GM21717 (cell line): ENCODE measurements at regions not wholly inside any gene's neighbourhood (a gene's known extent, or its start where the extent isn't known, plus 50 kb on each side); places are given as distances from the start of the nearest gene placed in this dataset.
"Not testable (repeated sequence)": the region's sequence is repeated elsewhere in the genome, so short reads cannot be mapped to it uniquely, and the experiment has no call there.

Experiments used
- ATAC-seq: cut with Tn5 transposase; IDR thresholded peaks from one replicate; pipeline ENCODE4 v1.9.1; 2021; ENCODE audit warnings: mild to moderate bottlenecking, moderate library complexity; ENCODE audit not compliant: unreplicated experiment

GRCh38 chr1:5603353-5604104 is 388.7 kb downstream of the NPHP4 start:
- no peak for ATAC-seq

- ATAC-seq = not testable (repeated sequence)
Observed at GRCh38 chr1:5602718-5603117, 389.5 kb downstream of the NPHP4 start.

- ATAC-seq = no peak
Observed at GRCh38 chr1:5601516-5601915, 390.7 kb downstream of the NPHP4 start.

- ATAC-seq = no peak
Observed at GRCh38 chr1:5599541-5599940, 392.7 kb downstream of the NPHP4 start.

GRCh38 chr1:5598824-5599395 is 393.3 kb downstream of the NPHP4 start:
- ATAC-seq = no peak

GRCh38 chr1:5597991-5598823 is 394.0 kb downstream of the NPHP4 start:
- no peak for ATAC-seq

GRCh38 chr1:5597171-5597850 is 394.9 kb downstream of the NPHP4 start:
- no peak for ATAC-seq

- ATAC-seq = no peak
Observed at GRCh38 chr1:5596651-5597050, 395.6 kb downstream of the NPHP4 start.

GRCh38 chr1:5595531-5596170 is 396.6 kb downstream of the NPHP4 start:
- no peak for ATAC-seq

- no peak for ATAC-seq
Observed at GRCh38 chr1:5594056-5594956, 397.9 kb downstream of the NPHP4 start.

- ATAC-seq = no peak
Observed at GRCh38 chr1:5590717-5591116, 401.5 kb downstream of the NPHP4 start.

GRCh38 chr1:5586629-5587028 is 405.6 kb downstream of the NPHP4 start:
- no peak for ATAC-seq

- ATAC-seq = no peak
Observed at GRCh38 chr1:5585256-5585655, 407.0 kb downstream of the NPHP4 start.

- ATAC-seq = no peak
Observed at GRCh38 chr1:5580926-5581325, 411.3 kb downstream of the NPHP4 start.

GRCh38 chr1:5579966-5580365 is 412.3 kb downstream of the NPHP4 start:
- no peak for ATAC-seq

GRCh38 chr1:5578690-5579089 is 413.5 kb downstream of the NPHP4 start:
- ATAC-seq = no peak

- ATAC-seq = no peak
Observed at GRCh38 chr1:5577255-5578040, 414.8 kb downstream of the NPHP4 start.

- no peak for ATAC-seq
Observed at GRCh38 chr1:5576673-5577065, 415.6 kb downstream of the NPHP4 start.
